OCI-LY1 (cell line): ENCODE measurements at regions not wholly inside any gene's neighbourhood (a gene's known extent, or its start where the extent isn't known, plus 50 kb on each side); places are given as distances from the start of the nearest gene placed in this dataset.

ENCODE experiments used
- CTCF ChIP-seq: fragments of 200-600 bp; sonication (generic), shearing (Covaris generic); IDR thresholded peaks from 2 replicates; pipeline ENCODE4 v1.5.1; 2017; ENCODE audit warnings: mild to moderate bottlenecking, antibody characterized with exemption, low read length, moderate library complexity, mixed read lengths
- EZH2 ChIP-seq: fragments of 200-600 bp; sonication (generic), shearing (Covaris generic); IDR thresholded peaks from 2 replicates; pipeline ENCODE4 v1.8.0; 2017; ENCODE audit warnings: borderline replicate concordance, mixed run types, mild to moderate bottlenecking, antibody characterized with exemption, low read length, moderate library complexity, mixed read lengths

- TF ChIP-seq CTCF: no peak
- TF ChIP-seq EZH2: no peak
Observed at GRCh38 chr2:146623771-146624170, 1221.1 kb upstream of the ACVR2A start.
